GM12891 (cell line): ENCODE measurements at regions not wholly inside any gene's neighbourhood (a gene's known extent, or its start where the extent isn't known, plus 50 kb on each side); places are given as distances from the start of the nearest gene placed in this dataset.

ENCODE experiments used
- DNase-seq: peaks from one replicate; pipeline ENCODE4 v3.0.0; 2011; ENCODE audit warnings: low spot score; ENCODE audit not compliant: insufficient read length
- FAIRE-seq: peaks from 2 replicates; lab custom pipeline; 2011; peaks lifted over from hg19 to GRCh38; lab: Jason Lieb, UNC
- PAX5 ChIP-seq: IDR thresholded peaks from 2 replicates; pipeline ENCODE4 v1.6.1; 2011; ENCODE audit warnings: low read length, moderate library complexity, mild to moderate bottlenecking; ENCODE audit not compliant: insufficient read depth, severe bottlenecking
- POLR2A ChIP-seq: IDR thresholded peaks from 2 replicates; pipeline ENCODE4 v1.6.1; 2011; ENCODE audit warnings: low read depth, low read length, control low read depth
- POLR2AphosphoS5 ChIP-seq: IDR thresholded peaks from 2 replicates; pipeline ENCODE4 v1.6.1; 2011; ENCODE audit warnings: low read depth, low read length, control low read depth
- POU2F2 ChIP-seq: IDR thresholded peaks from 2 replicates; pipeline ENCODE4 v1.6.1; 2011; ENCODE audit warnings: low read depth, mild to moderate bottlenecking, control low read depth, low read length, moderate library complexity
- SPI1 ChIP-seq: IDR thresholded peaks from 2 replicates; pipeline ENCODE4 v1.6.1; 2011; ENCODE audit warnings: low read depth, low read length, control low read depth
- TAF1 ChIP-seq: IDR thresholded peaks from 2 replicates; pipeline ENCODE4 v1.6.1; 2011; ENCODE audit warnings: low read depth, low read length, control low read depth

GRCh38 chr11:70569996-70570692, 171.8 kb downstream of the CTTN start:
- TF ChIP-seq POU2F2 (no peak), TAF1 (no peak), POLR2AphosphoS5 (no peak), PAX5 (no peak), POLR2A (no peak), SPI1 (no peak)
- no peak for FAIRE-seq

DNA sequence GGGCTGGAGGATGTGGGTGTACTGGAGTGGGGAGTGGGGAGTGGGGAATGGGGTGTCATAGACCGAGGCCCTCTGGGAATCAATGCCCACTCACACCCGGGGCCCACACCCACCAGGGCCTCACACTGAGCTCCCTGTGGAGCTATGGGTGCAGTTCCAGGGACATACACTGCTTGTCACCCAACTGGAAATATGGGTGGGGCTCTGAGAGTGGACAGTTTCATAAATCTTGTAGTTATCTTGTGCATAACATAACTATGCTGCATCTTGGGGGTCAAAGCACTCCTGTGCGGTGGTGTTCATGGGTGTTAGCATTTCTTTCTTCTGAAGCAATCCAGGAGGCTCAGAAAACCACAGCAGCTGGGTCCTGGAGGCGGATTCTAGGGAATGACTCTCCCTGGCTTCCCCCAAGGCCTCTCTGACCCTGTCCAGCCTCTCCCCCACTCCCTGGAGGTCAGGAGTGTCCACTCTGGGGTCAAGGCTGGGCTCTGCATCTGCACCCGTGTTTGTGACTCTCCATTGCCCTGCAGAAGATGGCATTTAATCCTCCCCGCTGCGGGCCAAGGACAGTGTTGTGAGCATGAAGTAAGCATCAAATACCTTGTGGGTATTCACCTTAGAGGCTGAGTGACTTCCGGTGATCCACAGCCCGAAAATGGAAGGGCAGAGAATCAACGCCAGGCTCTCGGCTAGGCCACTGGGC, 172.5 kb downstream of the CTTN start:
- DNase-seq = no peak
- FAIRE-seq = no peak

More at GRCh38 chr11:70569996-70570692, 171.8 kb downstream of the CTTN start:
- DNase-seq = no peak

DNA sequence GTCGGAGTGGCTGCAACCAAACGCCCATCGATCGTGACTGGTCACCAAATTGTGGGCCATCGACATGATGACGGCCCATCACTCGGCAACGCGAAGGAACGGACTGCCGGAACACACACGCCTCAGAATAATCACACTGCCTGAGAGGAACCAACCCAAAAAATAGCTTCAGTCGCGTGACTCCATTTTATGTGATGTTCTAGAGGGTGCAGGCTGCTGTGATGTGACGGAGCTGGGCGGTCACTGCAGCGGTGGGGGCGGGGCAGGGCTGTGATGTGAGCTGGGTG, 174.6 kb downstream of the CTTN start:
- FAIRE-seq = no peak
- DNase-seq = no peak
- TF ChIP-seq POLR2A = no peak
- no peak for TF ChIP-seq TAF1
- no peak for TF ChIP-seq SPI1
- TF ChIP-seq POLR2AphosphoS5 = no peak
- TF ChIP-seq POU2F2 = no peak
- TF ChIP-seq PAX5 = no peak

More for the DNA sequence above, 172.5 kb downstream of the CTTN start:
- no peak for TF ChIP-seq POLR2A

GRCh38 chr11:70573701-70574151, 175.4 kb downstream of the CTTN start:
- DNase-seq (no peak), FAIRE-seq (no peak)
- TF ChIP-seq TAF1 = no peak
- no peak for TF ChIP-seq PAX5
- TF ChIP-seq SPI1 = no peak
- TF ChIP-seq POU2F2 = no peak
- TF ChIP-seq POLR2A = no peak
- no peak for TF ChIP-seq POLR2AphosphoS5

GRCh38 chr11:70574725-70575347, 176.5 kb downstream of the CTTN start:
- TF ChIP-seq POU2F2 (no peak), SPI1 (no peak), TAF1 (no peak), PAX5 (no peak), POLR2A (no peak), POLR2AphosphoS5 (no peak)
- FAIRE-seq = no peak
- DNase-seq = no peak

DNA sequence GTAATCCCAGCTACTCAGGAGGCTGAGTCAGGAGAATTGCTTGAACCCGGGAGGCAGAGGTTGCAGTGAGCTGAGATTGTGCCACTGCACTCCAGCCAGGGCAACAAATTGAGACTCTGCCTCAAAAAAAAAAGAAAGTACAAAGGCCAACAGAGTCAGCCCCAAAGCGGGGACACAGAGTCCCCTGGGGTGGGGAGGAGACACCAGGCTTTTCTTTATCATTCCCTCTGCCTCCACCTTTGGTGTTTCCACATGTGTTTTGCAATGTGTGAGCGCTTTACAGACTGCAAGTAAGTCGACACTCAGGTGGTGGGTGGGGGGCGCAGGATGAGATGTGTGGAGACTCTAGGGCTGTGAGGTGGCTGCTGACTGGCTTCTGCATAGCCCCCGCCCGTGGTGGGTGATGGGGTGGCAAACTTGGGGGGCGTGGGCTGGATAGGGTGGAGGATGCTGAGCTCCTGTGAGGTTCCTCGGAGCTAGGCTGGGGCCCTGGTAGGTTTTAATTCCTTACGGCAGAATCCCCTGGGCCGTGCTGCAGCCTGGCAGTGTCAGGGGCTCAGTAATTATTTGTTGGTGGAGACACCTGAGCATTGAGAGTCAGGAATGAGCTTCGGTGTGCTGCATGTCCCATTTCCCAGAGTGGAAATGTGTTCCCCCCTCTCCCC, 177.2 kb downstream of the CTTN start:
- no peak for FAIRE-seq
- TF ChIP-seq POLR2A (no peak), PAX5 (no peak), SPI1 (no peak)
- DNase-seq = no peak

GRCh38 chr11:70577258-70577603, 178.9 kb downstream of the CTTN start:
- no peak for DNase-seq
- no peak for FAIRE-seq
- TF ChIP-seq PAX5 (no peak), SPI1 (no peak), TAF1 (no peak), POLR2A (no peak), POLR2AphosphoS5 (no peak), POU2F2 (no peak)

DNA sequence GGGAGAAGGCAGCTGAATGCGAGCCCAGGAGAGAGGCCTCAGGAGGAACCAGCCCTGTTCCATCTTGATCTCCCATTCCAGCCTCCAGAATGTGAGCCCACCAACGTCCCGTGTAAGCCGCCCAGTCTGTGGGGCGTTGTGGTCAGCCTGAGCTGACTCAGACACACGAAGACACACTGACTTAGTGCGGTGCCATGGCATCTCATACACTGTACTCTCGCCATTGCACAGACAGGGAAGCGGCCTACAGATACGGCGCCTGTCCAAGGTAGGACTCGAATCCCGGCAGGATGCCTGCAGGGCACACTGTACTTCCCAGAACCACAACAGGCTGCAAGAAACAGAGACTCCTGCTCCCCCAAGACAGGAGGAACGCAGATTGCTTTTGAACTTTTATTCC, 179.6 kb downstream of the CTTN start:
- DNase-seq = no peak
- no peak for FAIRE-seq
- TF ChIP-seq POLR2AphosphoS5 (no peak), PAX5 (no peak), POU2F2 (no peak), TAF1 (no peak), POLR2A (no peak), SPI1 (no peak)

GRCh38 chr11:70578371-70578770, 180.0 kb downstream of the CTTN start:
- DNase-seq (no peak), FAIRE-seq (no peak)
- TF ChIP-seq POLR2A (no peak), SPI1 (no peak), POU2F2 (no peak), POLR2AphosphoS5 (no peak), TAF1 (no peak), PAX5 (no peak)

- FAIRE-seq = no peak
- TF ChIP-seq PAX5 (no peak), TAF1 (no peak), SPI1 (no peak), POLR2A (no peak), POU2F2 (no peak), POLR2AphosphoS5 (no peak)
- DNase-seq = no peak
These were observed 180.5 kb downstream of the CTTN start for GRCh38 chr11:70578831-70579230.
